ENCODE measurements at regions not wholly inside any gene's neighbourhood (a gene's known extent, or its start where the extent isn't known, plus 50 kb on each side); places are given as distances from the start of the nearest gene placed in this dataset.
A peak's percentile ranks its signal among the peaks of the same experiment; 100 is the strongest.

DNA sequence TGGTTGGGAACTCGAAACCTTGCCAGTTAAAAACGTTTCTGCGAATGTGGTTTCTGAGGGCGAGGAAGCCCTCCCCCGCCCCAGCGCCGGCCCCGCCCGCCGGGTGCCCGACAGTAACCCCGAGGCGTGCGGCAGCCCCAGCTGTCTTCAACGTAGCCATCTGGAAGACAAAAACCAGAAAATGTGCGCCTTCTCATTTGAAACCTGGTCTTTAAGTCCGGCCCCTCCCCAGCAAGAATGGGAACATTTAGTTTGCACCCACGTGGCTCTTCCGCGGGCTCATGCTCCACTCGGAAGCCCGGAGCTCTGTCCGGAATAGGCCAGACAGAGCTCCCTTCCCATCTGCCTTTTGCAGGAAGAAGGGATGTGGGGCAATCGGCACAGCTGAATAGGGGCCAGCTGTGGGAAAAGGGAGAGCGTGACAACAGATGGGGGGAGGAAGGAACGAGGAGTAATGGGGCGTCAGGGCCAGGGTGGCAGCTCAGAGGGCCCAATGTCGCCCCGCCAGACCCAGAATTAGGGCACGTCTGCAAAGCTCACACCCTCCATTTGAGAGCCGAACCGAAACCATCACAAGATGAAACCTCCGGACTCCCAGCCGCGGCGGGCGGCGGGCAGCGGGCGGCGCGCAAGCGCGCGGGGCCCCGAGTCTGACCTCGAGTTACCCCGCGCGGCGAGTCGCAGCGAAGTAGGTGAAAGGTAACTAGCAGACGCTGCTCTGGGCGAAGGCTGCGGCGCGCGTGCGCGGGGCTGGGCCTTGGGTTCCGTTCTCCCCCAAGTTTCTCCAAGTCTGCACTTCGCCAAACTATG is 63.4 kb upstream of the ABCA1 start (continued):
- TF ChIP-seq, protein P1, sequence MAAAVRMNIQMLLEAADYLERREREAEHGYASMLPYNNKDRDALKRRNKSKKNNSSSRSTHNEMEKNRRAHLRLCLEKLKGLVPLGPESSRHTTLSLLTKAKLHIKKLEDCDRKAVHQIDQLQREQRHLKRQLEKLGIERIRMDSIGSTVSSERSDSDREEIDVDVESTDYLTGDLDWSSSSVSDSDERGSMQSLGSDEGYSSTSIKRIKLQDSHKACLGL (CRISPR knock-in tag; IDR thresholded peaks at IDR 0.05; ENCODE audit: borderline replicate concordance, poor library complexity, severe bottlenecking), result no peak
- TF ChIP-seq CEBPG (CRISPR knock-in tag; IDR thresholded peaks at IDR 0.05) (no peak), CEBPG (tag; conservative IDR thresholded peaks at IDR 0.05 in 1 of 2, IDR thresholded peaks at IDR 0.05 in 1 of 2) (peak in 1 of 2 experiments; percentile 47; a peak in 1 of 4 replicates), EGR1 (conservative IDR thresholded peaks at IDR 0.05) (peak; percentile 33; the same call in 1 of the 2 replicates), CBX3 (IDR thresholded peaks at IDR 0.05; ENCODE audit: borderline replicate concordance in 1 of 2, low read length in 2 of 2) (0 out of 3 replicates have a peak, but pooled peaks of 1 of the 2 experiments have one; percentile 13), ARNT (IDR thresholded peaks at IDR 0.05) (no peak), KAT7 (CRISPR knock-in tag; IDR thresholded peaks at IDR 0.05; ENCODE audit: borderline replicate concordance) (no peak), BDP1 (IDR thresholded peaks at IDR 0.05; ENCODE audit: insufficient read depth, insufficient read length) (no peak), E2F6 (IDR thresholded peaks at IDR 0.05; ENCODE audit: borderline replicate concordance in 1 of 2, extremely low read depth in 1 of 2, insufficient read depth in 1 of 2, insufficient read length in 1 of 2, low read depth in 1 of 2, low read length in 1 of 2, poor library complexity in 1 of 2, severe bottlenecking in 1 of 2) (peak; percentile 1 to 68), THAP12 (CRISPR knock-in tag; IDR thresholded peaks at IDR 0.05) (no peak), SMAD3 (CRISPR knock-in tag; conservative IDR thresholded peaks at IDR 0.05) (no peak), NFXL1 (CRISPR knock-in tag; IDR thresholded peaks at IDR 0.05) (no peak), ZNF395 (CRISPR knock-in tag; IDR thresholded peaks at IDR 0.05) (0 out of 2 replicates have a peak, but pooled peaks have one; percentile 32), DNMT1 (IDR thresholded peaks at IDR 0.05) (no peak), BACH1 (tag; IDR thresholded peaks at IDR 0.05) (no peak), HMG20A (CRISPR knock-in tag; conservative IDR thresholded peaks at IDR 0.05) (no peak), MED1 (CRISPR knock-in tag; IDR thresholded peaks at IDR 0.05; ENCODE audit: borderline replicate concordance) (no peak)
- TF ChIP-seq, protein P2, sequence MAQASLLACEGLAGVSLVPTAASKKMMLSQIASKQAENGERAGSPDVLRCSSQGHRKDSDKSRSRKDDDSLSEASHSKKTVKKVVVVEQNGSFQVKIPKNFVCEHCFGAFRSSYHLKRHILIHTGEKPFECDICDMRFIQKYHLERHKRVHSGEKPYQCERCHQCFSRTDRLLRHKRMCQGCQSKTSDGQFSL (CRISPR knock-in tag; IDR thresholded peaks at IDR 0.05), result 0 out of 2 replicates have a peak, but pooled peaks have one; percentile 25
- TF ChIP-seq, protein P2 (tag; IDR thresholded peaks at IDR 0.05), result no peak

All from K562 (cell line).